ENCODE measurements at regions not wholly inside any gene's neighbourhood (a gene's known extent, or its start where the extent isn't known, plus 50 kb on each side); places are given as distances from the start of the nearest gene placed in this dataset.

DNA sequence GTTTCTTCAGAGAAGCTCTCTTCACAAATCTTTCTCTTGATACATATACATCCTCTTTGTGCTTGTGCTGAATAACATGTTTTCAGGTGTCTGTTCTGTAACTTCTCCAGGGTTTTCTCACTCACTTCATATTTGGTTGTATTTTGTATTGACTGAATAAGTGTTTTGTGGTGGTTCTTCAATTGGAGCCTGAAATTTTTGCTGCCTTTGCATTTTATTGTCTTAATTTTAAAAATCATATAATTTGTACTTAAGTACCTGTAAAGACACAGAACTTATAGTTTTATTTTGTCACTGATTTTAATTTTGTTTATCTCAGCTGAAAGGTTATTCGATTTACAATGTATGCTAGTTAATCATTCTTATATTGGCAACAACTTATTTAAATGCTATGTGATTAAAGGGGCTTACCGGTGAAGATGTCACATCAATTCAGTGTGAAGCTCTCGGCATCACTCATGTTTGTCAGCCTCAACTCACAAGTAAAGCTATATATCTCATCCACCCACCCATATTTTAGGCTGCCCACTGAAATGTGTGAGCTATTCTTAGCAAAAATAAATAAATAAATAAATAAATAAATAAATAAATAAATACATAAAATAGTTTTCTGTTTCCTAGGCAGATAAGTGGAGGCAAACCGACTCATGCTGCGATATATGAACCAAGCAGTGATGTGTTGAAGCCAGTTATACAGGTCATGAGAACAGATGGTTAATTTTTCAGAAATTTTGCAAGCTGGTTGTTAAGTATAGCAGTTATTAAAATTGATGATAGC is 76.4 kb upstream of the FSTL5 start:
- H3K27ac ChIP-seq (ENCODE audit: low read depth in 2 of 2, low read length in 1 of 2): no peak overlapping the region
- no peaks in the 10 kb centered on the region for H3K9me3 ChIP-seq (ENCODE audit: control insufficient read depth in 2 of 2, insufficient read depth in 1 of 2, low read depth in 1 of 2, low read length in 1 of 2)
- no peaks in the 10 kb centered on the region for H3K4me1 ChIP-seq (ENCODE audit: control insufficient read depth in 2 of 2, insufficient read depth in 2 of 2, low read length in 1 of 2)
- H3K36me3 ChIP-seq (ENCODE audit: control insufficient read depth in 2 of 2, insufficient read depth in 2 of 2, low read length in 1 of 2): no peaks in the 10 kb centered on the region
- no peaks in the 10 kb centered on the region for H3K27me3 ChIP-seq (ENCODE audit: control insufficient read depth in 1 of 2, insufficient read depth in 2 of 2, low read length in 2 of 2)
- no peak overlapping the region for H3K4me3 ChIP-seq (ENCODE audit: low read depth in 1 of 2, low read length in 2 of 2)
- 90 to 94% methylated on average over 5 of the region's 5 CpGs for WGBS, 2 donors

DNA sequence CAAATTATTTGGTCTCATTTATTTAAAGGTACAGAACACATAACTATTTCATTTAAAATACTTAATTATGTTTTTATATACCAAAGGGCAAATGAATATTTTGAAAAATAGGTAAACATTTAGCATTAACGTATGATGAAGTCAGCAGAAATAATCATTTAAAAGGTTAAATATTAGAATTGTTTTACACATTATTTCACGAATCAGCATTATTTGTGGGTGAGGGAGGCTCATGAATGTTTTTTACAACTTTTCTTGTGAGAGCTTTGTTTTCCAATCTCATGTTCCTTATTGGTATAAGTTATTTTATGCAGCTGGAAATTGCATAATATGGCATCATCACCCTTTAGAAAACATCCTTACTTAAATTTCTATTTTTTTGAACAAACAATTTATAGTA is 73.9 kb upstream of the FSTL5 start:
- 79 to 83% methylated on average over 2 of the region's 2 CpGs for WGBS, 2 donors
- Histone ChIP-seq H3K4me3 (ENCODE audit: low read depth in 1 of 2, low read length in 2 of 2) (no peak overlapping the region), H3K27me3 (ENCODE audit: control insufficient read depth in 1 of 2, insufficient read depth in 2 of 2, low read length in 2 of 2) (no peaks in the 10 kb centered on the region), H3K36me3 (ENCODE audit: control insufficient read depth in 2 of 2, insufficient read depth in 2 of 2, low read length in 1 of 2) (no peaks in the 10 kb centered on the region), H3K27ac (ENCODE audit: low read depth in 2 of 2, low read length in 1 of 2) (no peak overlapping the region), H3K4me1 (ENCODE audit: control insufficient read depth in 2 of 2, insufficient read depth in 2 of 2, low read length in 1 of 2) (no peaks in the 10 kb centered on the region), H3K9me3 (ENCODE audit: control insufficient read depth in 2 of 2, insufficient read depth in 1 of 2, low read depth in 1 of 2, low read length in 1 of 2) (no peaks in the 10 kb centered on the region)

DNA sequence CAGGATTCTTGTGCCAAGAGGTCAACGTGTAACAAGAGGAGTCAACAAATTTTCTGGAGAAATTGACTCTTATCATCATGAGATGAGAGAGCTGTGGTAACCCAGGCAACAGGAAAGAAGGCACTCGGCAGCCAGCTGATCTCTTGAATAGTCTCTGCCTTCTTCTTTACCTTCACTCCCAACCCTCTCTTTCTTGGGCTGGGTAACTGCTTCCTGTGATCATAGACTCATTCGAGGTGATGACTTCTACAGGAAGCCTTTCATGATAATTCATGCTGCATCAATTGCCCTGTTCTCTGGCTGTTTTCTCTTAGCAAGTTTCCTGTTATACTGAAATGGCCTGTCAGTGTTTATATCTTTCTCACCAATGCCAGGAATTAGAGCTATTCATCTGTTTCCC is 70.8 kb upstream of the FSTL5 start:
- WGBS, 2 donors: 51 to 58% methylated on average over 3 of the region's 3 CpGs

DNA sequence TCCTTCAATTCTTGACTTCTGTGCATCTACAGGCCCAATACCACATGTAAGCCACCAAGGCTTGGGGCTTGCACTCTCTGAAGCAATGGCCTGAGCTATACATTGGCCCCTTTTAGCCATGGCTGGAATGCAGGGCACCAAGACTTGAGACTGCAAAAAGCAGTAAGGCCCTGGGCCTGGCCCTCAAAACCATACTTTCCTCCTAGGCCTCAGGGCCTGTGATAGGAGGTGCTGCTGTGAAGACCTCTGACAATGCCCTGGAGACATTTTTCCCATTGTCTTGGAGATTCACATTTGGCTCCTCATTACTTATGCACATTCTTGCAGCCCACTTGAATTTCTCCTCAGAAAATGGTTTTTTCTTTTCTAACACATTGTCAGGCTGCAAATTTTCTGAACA is 68.5 kb upstream of the FSTL5 start:
- Histone ChIP-seq H3K36me3 (ENCODE audit: control insufficient read depth in 2 of 2, insufficient read depth in 2 of 2, low read length in 1 of 2) (no peaks in the 10 kb centered on the region), H3K27ac (ENCODE audit: low read depth in 2 of 2, low read length in 1 of 2) (no peak overlapping the region), H3K9me3 (ENCODE audit: control insufficient read depth in 2 of 2, insufficient read depth in 1 of 2, low read depth in 1 of 2, low read length in 1 of 2) (no peaks in the 10 kb centered on the region), H3K4me1 (ENCODE audit: control insufficient read depth in 2 of 2, insufficient read depth in 2 of 2, low read length in 1 of 2) (no peaks in the 10 kb centered on the region), H3K27me3 (ENCODE audit: control insufficient read depth in 1 of 2, insufficient read depth in 2 of 2, low read length in 2 of 2) (no peaks in the 10 kb centered on the region), H3K4me3 (ENCODE audit: low read depth in 1 of 2, low read length in 2 of 2) (no peak overlapping the region)

More for the DNA sequence above, 70.8 kb upstream of the FSTL5 start:
- Histone ChIP-seq H3K36me3 (ENCODE audit: control insufficient read depth in 2 of 2, insufficient read depth in 2 of 2, low read length in 1 of 2) (no peaks in the 10 kb centered on the region), H3K9me3 (ENCODE audit: control insufficient read depth in 2 of 2, insufficient read depth in 1 of 2, low read depth in 1 of 2, low read length in 1 of 2) (no peaks in the 10 kb centered on the region), H3K4me1 (ENCODE audit: control insufficient read depth in 2 of 2, insufficient read depth in 2 of 2, low read length in 1 of 2) (no peaks in the 10 kb centered on the region), H3K27ac (ENCODE audit: low read depth in 2 of 2, low read length in 1 of 2) (no peak overlapping the region), H3K27me3 (ENCODE audit: control insufficient read depth in 1 of 2, insufficient read depth in 2 of 2, low read length in 2 of 2) (no peaks in the 10 kb centered on the region), H3K4me3 (ENCODE audit: low read depth in 1 of 2, low read length in 2 of 2) (no peak overlapping the region)

DNA sequence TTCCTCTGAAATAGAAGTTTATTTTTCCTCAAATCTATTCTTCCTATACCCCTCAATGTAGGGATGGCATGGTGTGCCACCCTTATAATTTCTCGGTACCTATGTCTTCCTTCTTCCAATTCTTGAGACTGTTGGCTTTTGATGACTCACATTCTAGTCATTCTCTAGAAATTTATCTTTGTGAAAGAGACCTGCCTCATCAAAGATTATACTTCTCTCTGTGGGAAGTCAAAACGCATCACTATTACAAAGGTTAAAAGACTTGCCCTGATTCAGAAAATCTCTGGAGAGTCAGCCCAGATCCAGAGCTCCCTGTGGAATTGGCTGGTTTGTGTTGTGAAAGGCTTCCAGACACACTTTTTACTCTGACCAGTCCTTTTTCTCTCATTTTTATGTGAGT is 65.9 kb upstream of the FSTL5 start:
- Histone ChIP-seq H3K36me3 (ENCODE audit: control insufficient read depth in 2 of 2, insufficient read depth in 2 of 2, low read length in 1 of 2) (no peaks in the 10 kb centered on the region), H3K4me1 (ENCODE audit: control insufficient read depth in 2 of 2, insufficient read depth in 2 of 2, low read length in 1 of 2) (no peaks in the 10 kb centered on the region), H3K9me3 (ENCODE audit: control insufficient read depth in 2 of 2, insufficient read depth in 1 of 2, low read depth in 1 of 2, low read length in 1 of 2) (no peaks in the 10 kb centered on the region), H3K4me3 (ENCODE audit: low read depth in 1 of 2, low read length in 2 of 2) (no peak overlapping the region), H3K27ac (ENCODE audit: low read depth in 2 of 2, low read length in 1 of 2) (no peak overlapping the region), H3K27me3 (ENCODE audit: control insufficient read depth in 1 of 2, insufficient read depth in 2 of 2, low read length in 2 of 2) (no peaks in the 10 kb centered on the region)
- WGBS, 2 donors: 68 to 69% methylated on average over 2 of the region's 2 CpGs

DNA sequence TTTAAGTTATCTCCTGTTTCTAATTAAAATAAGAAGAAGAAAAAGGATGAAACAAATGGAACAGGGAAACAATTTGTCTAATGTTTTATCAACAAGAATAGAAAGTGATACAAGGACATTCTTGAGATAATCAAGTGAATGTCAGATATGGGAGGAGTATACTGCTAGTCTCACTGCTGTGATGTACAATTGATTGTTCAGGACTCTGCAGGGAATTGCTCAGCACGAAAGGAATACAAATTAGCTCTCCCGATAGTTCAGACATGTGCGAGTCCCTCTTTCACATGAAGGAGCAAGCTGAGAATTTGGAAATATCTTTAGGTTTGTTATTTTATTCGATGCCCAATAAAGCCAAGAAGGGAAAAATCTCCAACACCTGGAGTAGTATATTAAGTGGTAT is 57.3 kb upstream of the FSTL5 start:
- no peak overlapping the region for H3K27ac ChIP-seq (ENCODE audit: low read depth in 2 of 2, low read length in 1 of 2)
- H3K36me3 ChIP-seq (ENCODE audit: control insufficient read depth in 2 of 2, insufficient read depth in 2 of 2, low read length in 1 of 2): no peaks in the 10 kb centered on the region
- 77 to 80% methylated on average over 4 of the region's 4 CpGs for WGBS, 2 donors
- no peak overlapping the region for H3K4me3 ChIP-seq (ENCODE audit: low read depth in 1 of 2, low read length in 2 of 2)
- H3K9me3 ChIP-seq (ENCODE audit: control insufficient read depth in 2 of 2, insufficient read depth in 1 of 2, low read depth in 1 of 2, low read length in 1 of 2): no peaks in the 10 kb centered on the region
- no peaks in the 10 kb centered on the region for H3K27me3 ChIP-seq (ENCODE audit: control insufficient read depth in 1 of 2, insufficient read depth in 2 of 2, low read length in 2 of 2)
- no peaks in the 10 kb centered on the region for H3K4me1 ChIP-seq (ENCODE audit: control insufficient read depth in 2 of 2, insufficient read depth in 2 of 2, low read length in 1 of 2)

All from esophagus (tissue), 2 donors.